22Rv1 (cell line): ENCODE measurements at regions not wholly inside any gene's neighbourhood (a gene's known extent, or its start where the extent isn't known, plus 50 kb on each side); places are given as distances from the start of the nearest gene placed in this dataset.

Experiments
- H3K27ac ChIP-seq: fragments of 450-650 bp; 2 replicates; pipeline ENCODE4 v1.5.1; 2017
- CTCF ChIP-seq: fragments of 450-650 bp; IDR thresholded peaks from 2 replicates; pipeline ENCODE4 v1.5.1; 2017; ENCODE audit warnings: mild to moderate bottlenecking
- ZFX ChIP-seq: fragments of 450-650 bp; IDR thresholded peaks from 2 replicates; pipeline ENCODE4 v1.6.1; 2017; ENCODE audit warnings: antibody characterized with exemption, borderline replicate concordance

DNA sequence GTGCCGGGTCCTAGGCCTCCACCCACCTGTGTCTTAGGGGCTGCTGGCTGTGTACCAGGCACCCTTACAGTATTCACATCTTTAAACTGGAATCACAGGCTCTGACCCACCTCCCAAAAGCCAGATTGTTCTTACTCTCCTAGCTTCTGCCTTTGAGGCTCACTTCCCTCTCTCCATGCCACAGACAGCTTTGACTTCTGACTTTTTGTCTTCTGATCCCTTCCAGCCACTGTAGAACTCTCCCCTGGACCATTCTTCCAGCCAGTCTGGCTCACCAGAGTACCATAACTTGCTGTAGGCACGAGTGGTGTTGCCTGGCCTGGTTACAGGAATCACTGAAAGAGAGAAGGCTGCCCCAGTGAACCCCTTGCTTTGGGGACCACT is 58.1 kb upstream of the STUM start:
- no peak overlapping the region for H3K27ac ChIP-seq
- TF ChIP-seq CTCF (no peak), ZFX (no peak)

DNA sequence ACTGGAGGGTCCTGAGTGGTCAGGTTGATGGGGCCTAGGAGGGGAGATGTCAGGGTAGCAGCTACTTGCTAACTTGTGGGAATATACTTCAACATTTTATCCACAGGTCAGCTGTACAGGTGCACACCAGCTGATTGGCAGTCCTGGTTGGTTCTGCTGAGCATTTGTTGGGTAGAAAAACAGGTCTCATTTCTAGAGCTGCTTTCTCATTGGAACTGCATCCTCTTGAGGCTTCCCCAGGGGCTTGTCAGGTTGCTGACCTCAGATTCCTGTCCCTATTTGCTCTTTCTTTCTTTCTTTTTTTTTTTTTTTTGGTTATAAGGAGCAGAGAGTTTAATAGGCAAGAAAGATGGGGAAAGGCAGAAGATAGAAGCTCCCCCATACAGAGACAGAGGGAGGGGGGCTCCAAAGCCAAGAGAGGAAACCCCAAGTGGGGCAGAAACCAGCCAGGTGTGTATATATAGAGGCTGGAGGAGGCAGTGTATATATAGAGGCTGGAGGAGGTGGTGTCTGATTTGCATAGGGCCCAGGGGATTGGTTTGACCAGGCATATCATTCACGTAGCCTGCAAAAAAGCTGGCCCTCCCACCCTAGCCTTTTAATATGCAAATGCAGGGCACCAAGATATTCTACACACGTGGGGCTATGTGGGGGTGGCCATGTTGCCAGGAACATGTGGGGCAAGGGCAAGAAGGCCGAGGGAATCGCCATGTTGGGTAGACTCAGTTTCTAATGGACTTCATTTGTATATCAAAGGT is 57.3 kb upstream of the STUM start:
- no peak overlapping the region for H3K27ac ChIP-seq
- TF ChIP-seq ZFX (no peak), CTCF (no peak)

- TF ChIP-seq CTCF = no peak
- no peak for TF ChIP-seq ZFX
- no peak overlapping the region for H3K27ac ChIP-seq
Measured at GRCh38 chr1:226492426-226493137, 56.0 kb upstream of the STUM start.

DNA sequence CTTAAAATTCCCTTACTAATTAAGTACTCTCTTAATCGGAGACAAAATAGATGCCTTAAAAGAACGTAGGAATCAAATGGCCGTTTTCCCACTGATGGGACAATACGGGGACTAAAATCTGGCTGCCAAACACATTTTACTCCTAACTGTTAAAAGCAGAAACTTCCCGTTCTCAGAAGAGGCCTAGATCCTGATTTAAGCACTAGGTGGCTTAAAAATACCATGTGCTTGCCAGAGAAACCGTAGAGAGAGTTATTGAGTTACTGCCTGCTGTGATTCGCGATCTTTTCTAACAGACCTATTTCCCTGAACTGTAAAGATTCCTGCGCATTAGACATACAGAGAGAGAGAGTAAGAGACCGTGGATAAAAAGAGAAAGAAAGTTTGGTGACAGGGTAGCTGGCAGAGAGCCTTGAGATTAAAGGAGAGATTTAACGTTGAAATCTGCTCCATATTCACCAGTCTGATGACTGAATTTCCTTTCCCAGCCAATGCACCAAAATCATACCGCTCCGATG is 54.4 kb upstream of the STUM start:
- H3K27ac ChIP-seq = no peak overlapping the region
- TF ChIP-seq ZFX (no peak), CTCF (no peak)

GRCh38 chr1:226495716-226496115 is 52.8 kb upstream of the STUM start:
- TF ChIP-seq CTCF (no peak), ZFX (no peak)
- H3K27ac ChIP-seq = no peak overlapping the region

GRCh38 chr1:226496453-226497015 is 52.0 kb upstream of the STUM start:
- TF ChIP-seq ZFX = no peak
- no peak for TF ChIP-seq CTCF
- H3K27ac ChIP-seq = no peak overlapping the region
